Lung (tissue), 11 donors: ENCODE measurements at regions not wholly inside any gene's neighbourhood (a gene's known extent, or its start where the extent isn't known, plus 50 kb on each side); places are given as distances from the start of the nearest gene placed in this dataset.

Experiments
- ATAC-seq: fragments of 200-7000 bp; cut with Tn5 transposase; one replicate; pipeline ENCODE4 v1.9.1; 2020; ENCODE audit warnings: moderate number of reproducible peaks; ENCODE audit not compliant: insufficient read depth, low FRiP score
- DNase-seq, 3 donors: peaks; one replicate each; pipeline ENCODE4 v3.0.0-alpha.2; 2013 to 2017
- H3K27ac ChIP-seq, 2 donors: one replicate each; pipeline ENCODE4 v1.5.1; 2013; ENCODE audit warnings: mild to moderate bottlenecking in 2 of 2, moderate library complexity in 2 of 2, control low read depth in 1 of 2, inconsistent platforms in 1 of 2, low read depth in 1 of 2, low read length in 1 of 2
- H3K27me3 ChIP-seq, 3 donors: one replicate each; pipeline ENCODE4 v1.5.1; 2013; ENCODE audit warnings: low read length in 2 of 3; ENCODE audit not compliant: control insufficient read depth in 3 of 3, insufficient read depth in 3 of 3
- H3K36me3 ChIP-seq, 4 donors: one replicate each; pipeline ENCODE4 v1.5.1; 2013; ENCODE audit warnings: low read length in 4 of 4, mild to moderate bottlenecking in 1 of 4, moderate library complexity in 1 of 4; ENCODE audit not compliant: control insufficient read depth in 4 of 4, insufficient read depth in 4 of 4
- H3K4me1 ChIP-seq, 5 donors: one replicate each; pipeline ENCODE4 v1.5.1; 2013; ENCODE audit warnings: low read length in 5 of 5, mild to moderate bottlenecking in 2 of 5, moderate library complexity in 1 of 5; ENCODE audit not compliant: control insufficient read depth in 5 of 5, insufficient read depth in 5 of 5
- H3K4me3 ChIP-seq: one replicate; pipeline ENCODE4 v1.5.1; 2013; ENCODE audit warnings: mild to moderate bottlenecking, control low read depth, moderate library complexity
- H3K9ac ChIP-seq, 2 donors: one replicate each; pipeline ENCODE4 v1.5.1; 2013; ENCODE audit warnings: low read length in 2 of 2, control low read depth in 1 of 2; ENCODE audit not compliant: insufficient read depth in 1 of 2
- H3K9me3 ChIP-seq, 4 donors: one replicate each; pipeline ENCODE4 v1.5.1; 2013; ENCODE audit warnings: low read length in 3 of 4, mild to moderate bottlenecking in 1 of 4, moderate library complexity in 1 of 4; ENCODE audit not compliant: control insufficient read depth in 4 of 4, insufficient read depth in 3 of 4
- WGBS, 2 donors: extraction: QIAGEN DNeasy Blood & Tissue Kit; methylation state at CpG; one replicate each; pipeline ENCODE4 v1.1.7; 2013; 5-methylcytosine and 5-hydroxymethylcytosine counted together
- TF ChIP-seq, protein P1 (sequence below): IDR thresholded peaks from 2 replicates; pipeline ENCODE4 v1.5.1; 2012; ENCODE audit warnings: mild to moderate bottlenecking; ENCODE audit errors: control extremely low read depth, extremely low read depth
- donor health status: control.
- donor health status: control.
- donor health status: Bipolar disorder and iron deficiency.
- donor health status: healthy.
- donor health status: DM: yes; HTN: yes; CAD: no.

DNA sequence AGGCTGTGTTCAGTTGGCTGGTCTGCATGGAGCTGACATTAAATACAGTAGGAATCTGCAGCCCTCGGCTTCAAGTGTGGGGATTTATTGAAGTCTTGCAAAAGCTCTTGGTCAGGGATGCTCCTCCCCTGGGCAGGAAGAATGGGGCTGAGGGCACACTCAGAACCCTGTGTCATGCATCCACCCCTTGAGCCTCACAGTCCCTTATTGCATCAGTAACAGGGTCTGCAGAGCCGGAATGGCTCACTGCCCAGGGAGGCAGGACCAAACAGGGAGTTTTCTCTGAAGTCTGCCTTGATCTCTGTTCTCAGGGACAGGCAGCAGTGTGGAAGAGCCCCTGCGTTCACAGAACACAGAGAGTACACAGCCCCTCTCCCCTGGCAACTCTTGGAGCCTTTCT, 216.8 kb downstream of the ENGASE start:
- TF ChIP-seq, protein P1, sequence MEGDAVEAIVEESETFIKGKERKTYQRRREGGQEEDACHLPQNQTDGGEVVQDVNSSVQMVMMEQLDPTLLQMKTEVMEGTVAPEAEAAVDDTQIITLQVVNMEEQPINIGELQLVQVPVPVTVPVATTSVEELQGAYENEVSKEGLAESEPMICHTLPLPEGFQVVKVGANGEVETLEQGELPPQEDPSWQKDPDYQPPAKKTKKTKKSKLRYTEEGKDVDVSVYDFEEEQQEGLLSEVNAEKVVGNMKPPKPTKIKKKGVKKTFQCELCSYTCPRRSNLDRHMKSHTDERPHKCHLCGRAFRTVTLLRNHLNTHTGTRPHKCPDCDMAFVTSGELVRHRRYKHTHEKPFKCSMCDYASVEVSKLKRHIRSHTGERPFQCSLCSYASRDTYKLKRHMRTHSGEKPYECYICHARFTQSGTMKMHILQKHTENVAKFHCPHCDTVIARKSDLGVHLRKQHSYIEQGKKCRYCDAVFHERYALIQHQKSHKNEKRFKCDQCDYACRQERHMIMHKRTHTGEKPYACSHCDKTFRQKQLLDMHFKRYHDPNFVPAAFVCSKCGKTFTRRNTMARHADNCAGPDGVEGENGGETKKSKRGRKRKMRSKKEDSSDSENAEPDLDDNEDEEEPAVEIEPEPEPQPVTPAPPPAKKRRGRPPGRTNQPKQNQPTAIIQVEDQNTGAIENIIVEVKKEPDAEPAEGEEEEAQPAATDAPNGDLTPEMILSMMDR: no peak
- no peak overlapping the region for H3K9ac ChIP-seq
- H3K4me3 ChIP-seq: no peak overlapping the region
- H3K36me3 ChIP-seq: no peaks in the 10 kb centered on the region
- DNase-seq: no peak
- H3K27ac ChIP-seq: no peak overlapping the region
- peaks cover 0 to 2% (median 0%) of the 10 kb centered on the region in 4 donors for H3K9me3 ChIP-seq
- no peaks in the 10 kb centered on the region for H3K27me3 ChIP-seq
- ATAC-seq: no peak
- H3K4me1 ChIP-seq: no peaks in the 10 kb centered on the region
- 67 to 78% methylated on average over 3 of the region's 3 CpGs for WGBS, 2 donors

DNA sequence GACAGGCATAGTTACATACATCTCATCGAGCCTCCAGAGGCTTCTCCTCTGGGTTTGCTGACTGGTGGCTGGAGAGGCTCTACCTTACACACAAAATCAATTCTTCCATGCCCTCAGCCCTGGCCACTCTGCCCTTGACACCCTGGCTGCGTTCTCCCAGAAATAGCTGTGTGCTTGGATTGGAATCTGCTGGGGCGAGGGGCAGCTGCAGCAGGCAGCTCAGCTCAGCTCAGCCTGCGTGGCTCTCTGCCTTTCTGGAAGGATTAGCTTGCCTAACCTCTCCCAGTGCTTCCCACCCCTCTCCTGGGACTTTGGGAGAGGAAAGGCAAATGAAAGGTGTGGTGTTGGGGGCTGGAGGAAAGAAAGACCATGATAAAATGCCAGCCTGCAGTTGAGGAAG, 216.1 kb downstream of the ENGASE start:
- H3K36me3 ChIP-seq: no peaks in the 10 kb centered on the region
- peaks cover 0 to 2% (median 0%) of the 10 kb centered on the region in 4 donors for H3K9me3 ChIP-seq
- H3K27ac ChIP-seq: no peak overlapping the region
- TF ChIP-seq, protein P1: no peak
- H3K4me1 ChIP-seq: no peaks in the 10 kb centered on the region
- DNase-seq: no peak
- WGBS, 2 donors: 64 to 66% methylated on average over 4 of the region's 4 CpGs
- peaks cover 0 to 5% (median 0%) of the 10 kb centered on the region in 3 donors for H3K27me3 ChIP-seq
- ATAC-seq: no peak
- H3K4me3 ChIP-seq: no peak overlapping the region
- H3K9ac ChIP-seq: no peak overlapping the region

- TF ChIP-seq, protein P1: no peak
- Histone ChIP-seq H3K9ac (no peak overlapping the region), H3K4me1 (no peaks in the 10 kb centered on the region), H3K36me3 (no peaks in the 10 kb centered on the region), H3K4me3 (no peak overlapping the region), H3K27ac (no peak overlapping the region), H3K27me3 (peaks cover 0 to 10% (median 0%) of the 10 kb centered on the region in 3 donors), H3K9me3 (peaks cover 0 to 2% (median 0%) of the 10 kb centered on the region in 4 donors)
- DNase-seq (no peak), ATAC-seq (no peak)
- 73 to 85% methylated on average over 9 of the region's 9 CpGs for WGBS, 2 donors
Observed at GRCh38 chr17:79288950-79289349, 214.3 kb downstream of the ENGASE start.

DNA sequence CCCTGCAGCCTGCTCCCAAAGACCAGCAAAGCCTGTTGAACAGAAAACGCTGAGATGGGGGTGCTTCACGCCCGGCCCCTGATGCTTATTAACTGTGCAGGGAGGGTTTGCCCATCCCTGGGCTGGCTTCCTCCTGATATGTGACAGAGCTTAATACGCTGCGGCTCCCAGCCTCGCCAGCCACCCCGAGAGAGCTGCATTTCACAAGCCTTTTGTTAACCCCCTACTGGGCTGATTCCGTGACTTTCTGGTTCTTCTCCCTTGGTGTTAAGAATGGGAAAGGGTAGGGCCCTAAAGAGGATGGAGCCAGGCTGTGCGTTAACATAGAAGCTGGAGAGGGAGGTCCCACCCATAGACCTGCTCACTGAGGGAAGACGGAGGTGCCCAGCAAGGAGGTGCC, 211.8 kb downstream of the ENGASE start:
- peaks cover 0 to 10% (median 0%) of the 10 kb centered on the region in 3 donors for H3K27me3 ChIP-seq

More for the DNA sequence above, 211.8 kb downstream of the ENGASE start:
- DNase-seq (no peak), ATAC-seq (no peak)
- no peak overlapping the region for H3K9ac ChIP-seq
- 17 to 27% methylated on average over 10 of the region's 10 CpGs for WGBS, 2 donors
- H3K27ac ChIP-seq: no peak overlapping the region
- H3K36me3 ChIP-seq: no peaks in the 10 kb centered on the region
- peaks cover 0 to 2% (median 0%) of the 10 kb centered on the region in 4 donors for H3K9me3 ChIP-seq
- no peaks in the 10 kb centered on the region for H3K4me1 ChIP-seq
- TF ChIP-seq, protein P1: no peak
- no peak overlapping the region for H3K4me3 ChIP-seq
